GM18873 (cell line): ENCODE measurements at regions not wholly inside any gene's neighbourhood (a gene's known extent, or its start where the extent isn't known, plus 50 kb on each side); places are given as distances from the start of the nearest gene placed in this dataset.

ENCODE experiments used
- ATAC-seq: cut with Tn5 transposase; IDR thresholded peaks from one replicate; pipeline ENCODE4 v1.9.1; 2021; ENCODE audit warnings: mild to moderate bottlenecking, moderate library complexity, moderate number of reproducible peaks; ENCODE audit not compliant: unreplicated experiment, low FRiP score

- no peak for ATAC-seq
Observed at GRCh38 chr2:212644195-212644837, 105.7 kb upstream of the ERBB4 start.

- no peak for ATAC-seq
Observed at GRCh38 chr2:212640428-212640827, 101.8 kb upstream of the ERBB4 start.

DNA sequence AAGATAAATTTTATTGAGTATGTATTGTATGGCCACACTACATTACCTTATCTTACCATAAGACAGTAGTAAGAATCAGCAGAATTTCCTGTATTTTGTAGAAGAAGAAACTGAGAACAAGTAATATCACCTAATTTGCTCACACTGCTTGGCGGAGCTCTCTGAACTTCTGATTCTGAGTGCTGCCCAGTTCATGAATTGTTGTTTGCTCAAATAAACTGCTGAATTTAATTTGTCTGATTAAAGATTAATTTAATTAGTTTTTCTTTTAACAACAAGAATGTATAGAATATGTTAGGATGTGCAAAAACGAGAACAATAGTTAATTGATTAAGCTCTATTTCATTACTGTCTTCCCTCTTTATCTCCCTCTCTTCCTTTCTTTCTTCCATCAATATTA, 100.1 kb upstream of the ERBB4 start:
- ATAC-seq: no peak

DNA sequence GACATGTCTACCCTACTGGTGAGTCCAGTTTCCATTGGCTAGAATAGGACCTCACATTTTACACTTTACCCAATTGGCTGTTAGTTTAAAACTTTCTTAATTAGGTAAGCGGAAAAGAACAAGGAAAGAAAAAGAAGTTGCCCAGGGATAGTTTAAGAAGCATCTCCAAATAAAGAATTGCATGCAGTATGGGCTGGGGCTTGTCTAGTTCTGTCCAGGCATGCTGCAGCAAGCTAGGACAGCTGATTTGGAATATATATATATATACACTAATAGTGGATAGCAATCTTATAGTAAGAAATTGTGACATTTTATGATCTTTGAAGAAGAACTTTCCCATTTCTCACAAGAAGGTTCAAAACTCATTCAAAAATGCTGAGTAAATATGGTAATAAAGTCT, 90.0 kb upstream of the ERBB4 start:
- no peak for ATAC-seq

GRCh38 chr2:212626371-212626918, 87.8 kb upstream of the ERBB4 start:
- ATAC-seq: no peak

DNA sequence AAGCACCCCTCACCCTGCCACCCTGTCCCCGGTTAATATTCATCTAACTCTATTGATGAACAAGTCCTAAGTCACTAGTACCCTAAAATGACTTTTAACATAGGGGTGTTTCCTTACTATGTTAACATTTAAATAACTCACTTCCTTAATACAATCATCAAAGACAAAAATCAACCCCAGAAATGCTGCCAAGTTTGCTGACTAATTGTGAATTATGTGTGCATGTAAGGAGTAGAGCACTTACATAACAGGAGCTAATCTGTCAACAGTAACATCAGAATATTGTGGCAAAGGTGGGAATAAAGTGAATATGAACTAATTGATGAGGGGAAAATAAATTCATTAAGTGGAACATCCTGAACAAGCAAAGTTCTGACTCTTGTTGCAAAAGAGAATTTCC, 81.4 kb upstream of the ERBB4 start:
- ATAC-seq: no peak

DNA sequence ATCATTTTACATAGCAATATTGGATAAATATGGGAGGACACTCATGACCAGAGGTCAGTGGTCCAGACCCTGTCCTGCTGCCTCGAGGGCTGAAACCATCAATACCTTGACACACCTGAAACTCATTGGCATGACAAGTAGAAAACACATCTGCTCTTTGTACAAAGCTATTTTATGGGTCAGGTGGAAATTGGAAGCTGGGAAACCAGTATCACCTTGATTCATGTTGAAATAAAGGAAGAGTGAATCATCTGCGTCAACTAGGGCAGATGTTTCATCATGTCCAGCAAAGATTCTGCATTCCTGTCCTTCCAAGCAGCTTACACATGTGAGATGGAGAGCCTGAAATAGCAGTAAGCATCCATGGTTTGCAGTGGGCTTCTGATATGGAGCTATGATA, 80.0 kb upstream of the ERBB4 start:
- ATAC-seq: no peak

GRCh38 chr2:212610872-212611425, 72.3 kb upstream of the ERBB4 start:
- ATAC-seq: no peak

GRCh38 chr2:212609479-212609878, 70.9 kb upstream of the ERBB4 start:
- no peak for ATAC-seq

- no peak for ATAC-seq
Observed at GRCh38 chr2:212607080-212607479, 68.5 kb upstream of the ERBB4 start.

GRCh38 chr2:212606232-212606631, 67.6 kb upstream of the ERBB4 start:
- no peak for ATAC-seq

GRCh38 chr2:212596688-212597087, 58.1 kb upstream of the ERBB4 start:
- peak; percentile 59 for ATAC-seq

DNA sequence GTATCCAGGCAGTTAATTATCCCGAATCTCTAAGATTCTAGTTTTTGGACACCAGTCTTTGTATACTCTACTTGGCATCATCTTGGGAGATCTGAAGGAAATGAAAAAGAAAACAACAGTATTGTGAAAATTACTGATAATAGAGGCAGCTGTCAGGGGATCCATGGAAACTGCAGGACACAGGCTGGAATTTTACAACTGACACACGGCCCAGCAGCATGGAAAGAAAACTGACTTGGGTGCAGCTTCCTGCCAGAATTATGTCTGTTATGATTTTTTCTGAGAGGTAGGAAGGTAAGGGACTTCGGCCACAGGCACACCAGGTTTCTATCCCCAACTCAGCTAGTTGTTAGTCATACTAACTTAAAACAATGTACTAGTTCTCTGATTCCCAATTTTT, 57.7 kb upstream of the ERBB4 start:
- ATAC-seq: no peak

GRCh38 chr2:212595036-212595654, 56.5 kb upstream of the ERBB4 start:
- peak; percentile 43 for ATAC-seq

GRCh38 chr2:212592695-212593094, 54.1 kb upstream of the ERBB4 start:
- no peak for ATAC-seq
